K562 (cell line): ENCODE measurements at regions not wholly inside any gene's neighbourhood (a gene's known extent, or its start where the extent isn't known, plus 50 kb on each side); places are given as distances from the start of the nearest gene placed in this dataset.
A peak's percentile ranks its signal among the peaks of the same experiment; 100 is the strongest.

Experiments used
- ATAC-seq: fragments of 200-7000 bp; cut with Tn5 transposase; 3 replicates; pipeline ENCODE4 v1.9.1; 2020; ENCODE audit warnings: moderate library complexity
- BruUV-seq: library from RNA; stranded (reverse); fragments of 400-500 nt; replicated peaks from 2 replicates; lab custom pipeline; 2021; lab: Mats Ljungman, UMichigan
- CTCF ChIA-PET: fragments of 300-600 bp; formaldehyde crosslinking; extraction: SDS; loops from one replicate; lab custom pipeline; 2021; ENCODE audit warnings: low intra/inter-chr PET ratio; lab: Yijun Ruan, JAX
- POLR2A ChIA-PET: fragments of 300-600, 350-650 bp; sonication (Branson Sonifier 250); formaldehyde crosslinking; extraction: SDS; loops from one replicate; lab custom pipeline; 2021; ENCODE audit warnings: antibody characterized with exemption, inconsistent platforms; lab: Yijun Ruan, JAX
- DNase-seq, 4 experiments: peaks; one replicate each; pipeline versions ENCODE4 v3.0.0 to v3.0.0-alpha.2; 2011 to 2018; ENCODE audit warnings: low spot score in 3 of 4, mixed read lengths in 3 of 4; ENCODE audit errors: extremely low read depth in 1 of 4
- FAIRE-seq: peaks from 2 replicates; lab custom pipeline; 2011; peaks lifted over from hg19 to GRCh38; lab: Jason Lieb, UNC
- H2AFZ ChIP-seq: 2 replicates; pipeline ENCODE4 v1.6.0; 2011; ENCODE audit warnings: low read depth, low read length, control low read depth, inconsistent platforms
- H3K27ac ChIP-seq: fragments of 200-600 bp; 3 replicates; pipeline ENCODE4 v1.8.0; 2011; ENCODE audit warnings: low read depth, mild to moderate bottlenecking, control low read depth, inconsistent platforms, low read length, moderate library complexity, mixed read lengths; ENCODE audit errors: extremely low read depth
- H3K27me3 ChIP-seq, 2 experiments: fragments of 300-600 bp in 1 of 2; 2 replicates in 1 of 2; 3 replicates in 1 of 2; pipeline versions ENCODE4 v1.6.0 to v1.8.0; 2011; ENCODE audit warnings: inconsistent platforms in 2 of 2, low read length in 2 of 2, mild to moderate bottlenecking in 1 of 2, mixed read lengths in 1 of 2, moderate library complexity in 1 of 2; ENCODE audit not compliant: control insufficient read depth in 2 of 2, insufficient read depth in 2 of 2
- H3K36me3 ChIP-seq: fragments of 300-600 bp; 3 replicates; pipeline ENCODE4 v1.8.0; 2011; ENCODE audit warnings: mild to moderate bottlenecking, low read length, inconsistent platforms; ENCODE audit not compliant: control insufficient read depth, insufficient read depth
- H3K4me1 ChIP-seq, 2 experiments: fragments of 200-600 bp in 1 of 2; replicated peaks in 1 of 2; 2 replicates in 1 of 2; 3 replicates in 1 of 2; pipeline versions ENCODE4 v1.5.1 to v1.8.0; 2011; ENCODE audit warnings: inconsistent platforms in 2 of 2, low read length in 2 of 2, mild to moderate bottlenecking in 1 of 2, mixed read lengths in 1 of 2, moderate library complexity in 1 of 2; ENCODE audit not compliant: control insufficient read depth in 2 of 2, insufficient read depth in 2 of 2
- H3K4me2 ChIP-seq: 2 replicates; pipeline ENCODE4 v1.6.1; 2011; ENCODE audit warnings: low read length, control low read depth, inconsistent platforms, mixed read lengths; ENCODE audit not compliant: insufficient read depth
- H3K4me3 ChIP-seq: fragments of 200-600 bp; sonication (generic), shearing (Covaris generic); 2 replicates; pipeline ENCODE4 v1.5.1; 2016; ENCODE audit warnings: control low read depth, inconsistent platforms
- H3K79me2 ChIP-seq: fragments of 200-600 bp; 3 replicates; pipeline ENCODE4 v1.8.0; 2011; ENCODE audit warnings: low read length, inconsistent platforms; ENCODE audit not compliant: control insufficient read depth, insufficient read depth
- H3K9ac ChIP-seq, 2 experiments: 2 replicates each; pipeline versions ENCODE4 v1.6.0 to v1.6.1; 2011; ENCODE audit warnings: low read depth in 2 of 2, low read length in 2 of 2, control low read depth in 1 of 2, inconsistent platforms in 1 of 2, mild to moderate bottlenecking in 1 of 2, mixed read lengths in 1 of 2; ENCODE audit not compliant: insufficient read depth in 1 of 2
- H3K9me1 ChIP-seq: one replicate; pipeline ENCODE4 v1.6.0; 2011; ENCODE audit warnings: inconsistent platforms, mild to moderate bottlenecking, low read length, moderate library complexity; ENCODE audit not compliant: control insufficient read depth, insufficient read depth
- H3K9me3 ChIP-seq: replicated peaks from 2 replicates; pipeline ENCODE4 v1.5.1; 2011; ENCODE audit warnings: low read depth, low read length, inconsistent platforms; ENCODE audit not compliant: control insufficient read depth, insufficient read depth
- H4K20me1 ChIP-seq: replicated peaks from 2 replicates; pipeline ENCODE4 v1.6.1; 2011; ENCODE audit warnings: low read length, inconsistent platforms, mixed read lengths; ENCODE audit not compliant: control insufficient read depth, insufficient read depth
- BRD4 ChIP-seq: fragments of 200-600 bp; sonication (generic); IDR thresholded peaks from 2 replicates; pipeline ENCODE4 v1.6.1; 2017; ENCODE audit warnings: inconsistent platforms
- C11orf30 ChIP-seq: fragments of 450-650 bp; IDR thresholded peaks from 2 replicates; pipeline ENCODE4 v1.6.1; 2016; ENCODE audit warnings: low read depth, mild to moderate bottlenecking
- CLOCK ChIP-seq: fragments of 250-450 bp; sonication (Bioruptor Pico); IDR thresholded peaks from 2 replicates; pipeline ENCODE4 v1.4.0; 2020; ENCODE audit warnings: mild to moderate bottlenecking, moderate library complexity, borderline replicate concordance
- E2F3 ChIP-seq: fragments of 250-450 bp; sonication (Bioruptor Pico); IDR thresholded peaks from 2 replicates; pipeline ENCODE4 v1.4.0; 2020; ENCODE audit warnings: mild to moderate bottlenecking
- MAFF ChIP-seq: IDR thresholded peaks from 2 replicates; pipeline ENCODE4 v1.6.1; 2012; ENCODE audit warnings: low read length, improper control_type of control experiment
- NBN ChIP-seq: fragments of 450-650 bp; IDR thresholded peaks from 2 replicates; pipeline ENCODE4 v1.6.1; 2016; ENCODE audit warnings: low read depth, mild to moderate bottlenecking
- ZNF316 ChIP-seq: fragments of 450-650 bp; IDR thresholded peaks from 2 replicates; pipeline ENCODE4 v1.6.1; 2016
- ZNF764 ChIP-seq: fragments of 250-450 bp; sonication (Bioruptor Pico); IDR thresholded peaks from 2 replicates; pipeline ENCODE4 v1.4.0; 2020; ENCODE audit warnings: low read depth, mild to moderate bottlenecking, moderate library complexity
- ZSCAN32 ChIP-seq: fragments of 450-650 bp; formaldehyde crosslinking; IDR thresholded peaks from 2 replicates; pipeline ENCODE4 v1.4.0; 2020; ENCODE audit warnings: mild to moderate bottlenecking, moderate library complexity
- WGBS: fragments of 100-300 bp; shearing (Covaris generic); methylation state at CpG from one replicate; pipeline ENCODE4 v1.1.6; 2016; ENCODE audit warnings: low coverage, mixed read lengths; ENCODE audit not compliant: insufficient coverage; ENCODE audit errors: missing lambda C conversion rate; 5-methylcytosine and 5-hydroxymethylcytosine counted together
- in situ Hi-C: fragments of 300-500 bp; cut with MboI; formaldehyde crosslinking; loops from 4 replicates; pipeline ENCODE4 v1.15.0; 2018; ENCODE audit warnings: inconsistent platforms, mixed read lengths
- intact Hi-C: fragments of 100-400 bp; cut with micrococcal nuclease; formaldehyde crosslinking; loops from 2 replicates; pipeline ENCODE4 v1.14.2; 2022
- TF ChIP-seq, protein P1 (sequence below), 2 experiments: fragments of 450-650 bp; conservative IDR thresholded peaks; 2 replicates each; pipeline ENCODE4 v1.6.1; 2017; ENCODE audit warnings: mild to moderate bottlenecking in 2 of 2, moderate library complexity in 2 of 2
- TF ChIP-seq, protein P2 (sequence below): sonication (generic); formaldehyde crosslinking; IDR thresholded peaks from 2 replicates; pipeline ENCODE4 v1.8.1; 2023; ENCODE audit warnings: mild to moderate bottlenecking, missing genetic modification reagents

DNA sequence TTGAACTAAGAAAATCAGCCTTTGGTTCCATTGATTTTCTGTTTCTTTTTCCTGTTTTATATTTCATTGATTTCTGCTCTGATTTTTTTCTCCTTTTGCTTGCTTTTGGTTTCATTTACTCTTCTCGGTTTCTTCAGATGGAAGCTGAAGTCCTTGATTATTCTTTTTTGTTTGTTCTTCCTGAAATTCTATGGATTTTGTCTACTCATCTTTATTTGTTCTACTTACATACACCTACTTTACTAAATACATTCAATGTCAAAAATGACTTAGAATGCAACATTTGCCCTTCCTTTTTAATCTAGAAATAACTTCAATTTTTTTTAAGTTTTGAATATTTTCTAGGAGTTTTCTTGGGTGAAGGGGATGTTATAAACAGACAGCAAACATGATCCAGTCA is 612.5 kb downstream of the METTL4 start:
- Histone ChIP-seq H3K27me3 (peaks cover 0 to 15% of the 10 kb centered on the region in 2 experiments; a peak in 1 of 5 replicates), H4K20me1 (no peaks in the 10 kb centered on the region), H3K4me3 (no peak overlapping the region), H3K9me3 (no peaks in the 10 kb centered on the region), H3K9ac (no peak overlapping the region), H3K9me1 (no peaks in the 10 kb centered on the region), H3K27ac (no peak overlapping the region), H3K36me3 (no peaks in the 10 kb centered on the region), H3K79me2 (no peaks in the 10 kb centered on the region), H3K4me1 (peaks cover 0 to 6% of the 10 kb centered on the region in 2 experiments; a peak in 1 of 5 replicates), H2AFZ (no peak overlapping the region), H3K4me2 (no peak overlapping the region)
- ChIA-PET POLR2A (no interaction called here), CTCF (no interaction called here)
- 0% methylated on average over 1 of the region's 1 CpG for WGBS
- in situ Hi-C loops (no loop called here), intact Hi-C loops (no loop called here)
- ATAC-seq (no peak), FAIRE-seq (no peak), DNase-seq (no peak)
- TF ChIP-seq ZNF316 (peak; percentile 89), MAFF (peak; percentile 2; the same call in 1 of the 2 replicates), CLOCK (CRISPR knock-in tag) (no peak), C11orf30 (peak; percentile 65)
- BruUV-seq: no TSS peak

GRCh38 chr18:1965016-1965415 is 606.3 kb downstream of the METTL4 start:
- Histone ChIP-seq H3K79me2 (no peaks in the 10 kb centered on the region), H3K27ac (no peak overlapping the region), H3K4me2 (no peak overlapping the region), H3K36me3 (no peaks in the 10 kb centered on the region), H3K9me3 (no peaks in the 10 kb centered on the region), H4K20me1 (no peaks in the 10 kb centered on the region), H3K9ac (no peak overlapping the region), H3K4me1 (no peaks in the 10 kb centered on the region), H2AFZ (no peak overlapping the region), H3K4me3 (no peak overlapping the region), H3K27me3 (no peaks in the 10 kb centered on the region), H3K9me1 (no peaks in the 10 kb centered on the region)
- FAIRE-seq (no peak), ATAC-seq (no peak), DNase-seq (no peak)
- in situ Hi-C loops (no loop called here), intact Hi-C loops (no loop called here)
- WGBS: 0% methylated on average over 2 of the region's 2 CpGs
- POLR2A ChIA-PET: no interaction called here
- CTCF ChIA-PET: no interaction called here
- BruUV-seq: no TSS peak
- TF ChIP-seq, protein P1, sequence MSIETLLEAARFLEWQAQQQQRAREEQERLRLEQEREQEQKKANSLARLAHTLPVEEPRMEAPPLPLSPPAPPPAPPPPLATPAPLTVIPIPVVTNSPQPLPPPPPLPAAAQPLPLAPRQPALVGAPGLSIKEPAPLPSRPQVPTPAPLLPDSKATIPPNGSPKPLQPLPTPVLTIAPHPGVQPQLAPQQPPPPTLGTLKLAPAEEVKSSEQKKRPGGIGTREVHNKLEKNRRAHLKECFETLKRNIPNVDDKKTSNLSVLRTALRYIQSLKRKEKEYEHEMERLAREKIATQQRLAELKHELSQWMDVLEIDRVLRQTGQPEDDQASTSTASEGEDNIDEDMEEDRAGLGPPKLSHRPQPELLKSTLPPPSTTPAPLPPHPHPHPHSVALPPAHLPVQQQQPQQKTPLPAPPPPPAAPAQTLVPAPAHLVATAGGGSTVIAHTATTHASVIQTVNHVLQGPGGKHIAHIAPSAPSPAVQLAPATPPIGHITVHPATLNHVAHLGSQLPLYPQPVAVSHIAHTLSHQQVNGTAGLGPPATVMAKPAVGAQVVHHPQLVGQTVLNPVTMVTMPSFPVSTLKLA (conservative IDR thresholded peaks at IDR 0.05): no peak
- TF ChIP-seq ZSCAN32 (CRISPR knock-in tag): no peak
- TF ChIP-seq E2F3 (CRISPR knock-in tag): no peak
- TF ChIP-seq, protein P2, sequence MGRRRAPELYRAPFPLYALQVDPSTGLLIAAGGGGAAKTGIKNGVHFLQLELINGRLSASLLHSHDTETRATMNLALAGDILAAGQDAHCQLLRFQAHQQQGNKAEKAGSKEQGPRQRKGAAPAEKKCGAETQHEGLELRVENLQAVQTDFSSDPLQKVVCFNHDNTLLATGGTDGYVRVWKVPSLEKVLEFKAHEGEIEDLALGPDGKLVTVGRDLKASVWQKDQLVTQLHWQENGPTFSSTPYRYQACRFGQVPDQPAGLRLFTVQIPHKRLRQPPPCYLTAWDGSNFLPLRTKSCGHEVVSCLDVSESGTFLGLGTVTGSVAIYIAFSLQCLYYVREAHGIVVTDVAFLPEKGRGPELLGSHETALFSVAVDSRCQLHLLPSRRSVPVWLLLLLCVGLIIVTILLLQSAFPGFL (CRISPR knock-in tag): no peak
- TF ChIP-seq ZNF764 (CRISPR knock-in tag): no peak
- TF ChIP-seq NBN: no peak
- no peak for TF ChIP-seq BRD4
